Right lung (tissue), 2 donors: ENCODE measurements at regions not wholly inside any gene's neighbourhood (a gene's known extent, or its start where the extent isn't known, plus 50 kb on each side); places are given as distances from the start of the nearest gene placed in this dataset.
A peak's percentile ranks its signal among the peaks of the same experiment; 100 is the strongest.

Experiments used
- DNase-seq, 2 donors: peaks; one replicate each; pipeline ENCODE4 v3.0.0-alpha.2; 2013

DNA sequence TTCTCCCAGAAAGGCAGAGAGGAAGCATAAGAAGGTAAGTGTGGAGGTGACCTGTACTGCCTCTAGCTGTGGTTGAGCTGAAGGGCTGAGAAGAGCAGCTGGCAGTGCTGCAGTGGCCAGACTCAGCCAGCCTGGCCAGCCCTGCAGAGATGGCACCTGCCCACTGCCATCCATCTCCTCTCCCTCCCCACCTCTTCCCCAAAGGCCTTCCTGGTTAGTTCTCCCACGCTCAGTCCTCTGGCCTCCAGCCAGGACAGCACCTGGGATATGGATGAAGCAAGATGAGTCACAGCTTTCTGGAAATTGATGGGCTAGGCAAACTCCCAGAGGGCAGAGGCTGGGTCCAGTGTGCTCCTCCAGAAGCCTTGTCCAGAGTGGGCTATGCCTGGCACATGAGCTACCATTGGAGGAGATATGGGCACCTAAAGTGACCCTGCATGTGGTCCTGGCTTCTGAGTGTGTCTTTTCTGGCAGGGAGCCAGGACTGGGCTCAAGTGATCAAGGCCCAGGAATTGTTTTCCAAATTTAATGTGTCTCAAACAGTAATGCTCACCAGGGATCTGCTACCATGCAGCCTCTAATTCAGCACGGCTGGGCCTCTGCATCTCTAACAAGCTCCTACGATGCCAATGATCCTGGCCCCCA, 81.0 kb upstream of the CACUL1 start:
- DNase-seq, result no peak

GRCh38 chr10:118838364-118838763, 83.6 kb upstream of the CACUL1 start:
- DNase-seq, result no peak

GRCh38 chr10:118839348-118839747, 84.6 kb upstream of the CACUL1 start:
- no peak for DNase-seq

DNA sequence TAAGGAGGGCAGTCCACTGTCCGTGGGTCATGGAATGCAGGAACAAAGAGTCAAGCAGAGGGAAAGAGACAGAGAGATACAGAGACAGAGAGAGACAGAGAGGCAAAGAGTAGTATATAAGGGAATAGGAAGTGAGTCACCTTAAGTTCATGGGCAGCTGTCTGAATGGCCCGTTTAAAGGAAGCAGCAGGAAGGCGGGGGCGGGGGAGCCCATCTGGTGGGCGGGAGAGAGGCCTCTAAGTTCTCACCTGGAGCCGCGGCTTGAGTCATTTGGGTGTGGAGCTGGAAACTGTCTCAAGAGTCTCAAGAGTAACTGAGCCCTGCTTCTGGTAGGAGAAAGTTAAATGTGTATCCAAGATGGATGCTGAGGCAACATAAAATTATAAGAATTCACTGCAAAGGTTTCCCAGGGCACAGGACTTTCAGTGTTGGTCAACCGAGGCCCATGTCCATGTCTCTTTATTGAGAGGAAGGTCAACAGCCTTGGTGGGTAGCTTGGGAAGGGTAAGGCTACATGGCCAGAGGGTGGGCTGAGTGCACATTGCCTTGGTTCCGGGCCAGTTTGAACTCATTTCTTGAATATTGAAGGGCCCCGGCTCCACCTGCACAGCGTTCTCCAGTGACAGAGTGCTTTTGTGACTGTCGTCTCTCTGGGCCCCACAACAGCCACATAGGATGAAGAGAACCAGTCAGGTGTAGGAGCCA, 85.5 kb upstream of the CACUL1 start:
- no peak for DNase-seq

DNA sequence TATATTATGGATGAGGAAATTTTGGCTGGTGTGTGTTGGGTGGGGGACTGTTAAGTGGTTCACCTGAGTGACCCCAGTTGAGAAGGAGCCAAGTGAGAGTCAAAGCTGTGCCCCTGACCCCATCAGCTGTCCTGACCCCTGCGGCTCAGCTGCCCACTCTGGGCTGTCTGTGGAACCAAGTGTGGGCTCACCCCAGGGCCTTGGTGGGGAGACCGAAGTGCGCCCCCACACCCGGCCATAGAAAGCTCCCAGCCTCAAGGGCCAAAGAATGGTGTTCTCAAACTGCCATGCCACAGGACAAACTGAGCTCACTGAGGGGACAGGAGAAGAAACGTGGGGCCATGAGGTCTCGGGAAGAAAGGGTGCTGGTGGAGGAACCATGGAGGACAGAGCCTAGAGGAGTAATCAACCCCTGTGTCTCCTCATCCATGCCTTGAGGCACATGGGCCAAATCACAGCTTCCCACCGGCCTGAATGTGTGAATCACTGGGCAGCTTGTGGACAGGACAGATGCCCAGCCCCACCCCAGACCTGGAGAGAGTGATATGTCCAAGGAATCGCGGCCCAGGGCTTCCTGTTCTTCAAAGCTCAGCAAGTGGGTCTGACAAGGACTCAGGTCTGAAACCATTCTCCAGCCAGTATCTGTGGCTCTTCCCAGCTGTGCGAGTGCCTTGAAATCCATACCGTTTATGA, 86.2 kb upstream of the CACUL1 start:
- DNase-seq, result no peak

DNA sequence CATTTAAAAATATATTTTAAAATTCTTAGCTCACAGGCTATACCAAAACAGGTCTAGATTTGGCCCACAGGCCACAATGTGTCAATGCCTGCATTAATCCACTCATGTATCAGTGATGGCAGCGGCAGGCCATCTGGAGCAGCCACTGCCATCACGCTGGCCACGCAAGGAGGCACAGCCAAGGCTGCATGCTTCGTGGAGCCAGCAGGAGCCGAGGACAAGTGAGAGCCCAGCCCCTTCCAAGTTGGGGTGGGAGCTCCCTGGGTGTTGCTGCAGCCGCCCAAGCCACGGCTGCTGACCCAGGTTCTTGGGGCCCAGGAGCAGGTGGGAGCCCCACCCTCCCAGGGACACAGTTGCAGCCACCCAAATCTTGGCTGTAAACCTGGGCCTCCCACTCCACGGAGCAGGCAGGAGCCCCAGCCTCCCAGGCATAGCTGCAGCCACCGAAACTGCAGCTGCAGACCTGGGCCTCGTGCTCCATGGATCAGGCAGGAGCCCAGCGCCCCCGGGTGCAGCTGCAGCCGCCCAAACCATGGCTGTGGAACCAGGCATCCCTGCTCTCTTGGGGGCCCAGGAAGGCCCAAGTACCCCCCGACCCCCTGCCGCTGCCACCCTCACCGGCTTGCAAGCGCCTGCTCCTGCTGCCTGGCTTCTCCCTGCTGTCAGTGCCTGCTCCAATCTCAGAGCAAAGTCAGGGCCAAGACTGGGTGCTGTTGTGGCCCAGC, 87.3 kb upstream of the CACUL1 start:
- no peak for DNase-seq

DNA sequence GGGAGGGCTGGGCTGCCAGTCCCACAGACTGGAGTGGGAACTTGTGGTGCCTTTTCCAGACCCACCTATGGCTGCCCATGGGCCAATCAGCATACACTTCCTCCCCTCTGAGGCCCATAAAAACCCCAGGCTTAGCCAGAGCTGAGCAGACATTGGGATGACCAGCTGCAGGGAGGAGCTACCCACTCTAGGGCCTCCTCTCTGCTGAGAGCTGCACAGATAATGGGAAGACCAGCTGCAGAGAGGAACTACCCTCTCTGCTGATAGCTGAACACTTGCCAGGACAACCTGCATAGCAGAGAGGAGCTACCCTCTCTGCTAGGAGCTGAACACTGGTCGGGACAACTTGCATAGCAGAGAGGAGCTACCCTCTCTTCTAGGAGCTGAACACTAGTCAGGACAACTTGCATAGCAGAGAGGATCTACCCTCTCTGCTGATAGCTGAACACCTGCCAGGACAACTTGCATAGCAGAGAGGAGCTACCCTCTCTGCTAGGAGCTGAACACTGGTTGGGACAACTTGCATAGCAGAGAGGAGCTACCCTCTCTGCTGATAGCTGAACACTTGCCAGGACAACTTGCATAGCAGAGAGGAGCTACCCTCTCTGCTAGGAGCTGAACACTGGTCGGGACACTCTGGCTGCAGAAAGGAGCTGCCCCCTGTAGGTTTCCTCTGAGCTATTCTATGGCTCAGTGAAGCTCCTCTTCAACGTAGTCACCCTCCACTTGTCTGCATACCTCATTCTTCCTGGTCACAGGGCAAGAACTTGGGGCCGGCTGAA, 88.3 kb upstream of the CACUL1 start:
- no peak for DNase-seq

DNA sequence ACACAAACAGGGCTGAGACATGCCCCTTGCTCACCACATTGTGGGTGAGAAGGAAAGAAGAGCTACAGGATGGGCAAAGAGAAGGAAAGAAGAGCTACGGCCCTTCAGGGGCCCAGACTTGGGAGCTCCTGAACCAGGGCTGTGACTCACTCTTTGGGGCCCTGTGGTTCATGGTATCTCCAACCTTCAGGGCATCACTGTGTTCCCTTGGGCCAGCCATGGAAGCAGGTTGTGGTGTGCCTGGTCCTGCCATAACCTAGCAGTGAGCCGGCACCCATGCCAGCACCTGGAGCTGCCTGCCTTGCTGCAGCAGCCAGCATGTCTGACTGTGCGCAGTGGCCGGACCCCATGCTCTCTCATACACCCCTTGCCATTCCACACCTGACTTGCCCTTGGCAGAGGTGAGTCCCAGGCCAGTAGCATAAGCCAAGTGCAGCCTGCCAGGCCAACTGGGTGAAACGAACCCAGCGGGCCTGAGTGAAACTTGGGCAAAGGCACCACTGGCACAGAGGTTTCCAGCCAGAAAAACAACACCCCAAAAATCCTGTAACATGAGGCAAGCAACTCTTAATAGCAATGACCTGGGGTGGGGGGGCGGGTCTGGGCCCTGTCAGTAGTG, 89.0 kb upstream of the CACUL1 start:
- DNase-seq, result no peak

GRCh38 chr10:118844731-118845521, 90.2 kb upstream of the CACUL1 start:
- DNase-seq, result no peak

DNA sequence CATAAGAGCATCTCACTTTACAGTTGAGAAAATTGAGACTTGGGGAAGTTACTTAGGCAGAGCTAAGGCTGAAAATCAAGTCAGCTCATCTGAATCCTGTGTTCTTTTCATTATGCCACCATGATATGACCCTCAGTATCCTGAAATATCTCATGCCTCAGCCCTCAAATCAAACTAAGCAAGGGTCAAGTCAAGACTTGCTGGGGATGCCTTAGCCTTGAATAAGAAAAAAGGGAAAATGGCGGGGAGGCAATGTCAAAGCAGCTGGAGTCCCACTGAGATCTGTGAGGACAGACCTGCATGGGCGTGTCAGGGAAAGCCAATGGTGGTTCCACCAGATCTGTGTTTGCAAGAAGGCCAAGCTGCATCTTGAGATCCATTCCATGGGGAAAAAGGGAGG, 91.0 kb upstream of the CACUL1 start:
- DNase-seq, result no peak

- DNase-seq, result no peak
These were observed 95.8 kb upstream of the CACUL1 start for GRCh38 chr10:118850418-118851061.

DNA sequence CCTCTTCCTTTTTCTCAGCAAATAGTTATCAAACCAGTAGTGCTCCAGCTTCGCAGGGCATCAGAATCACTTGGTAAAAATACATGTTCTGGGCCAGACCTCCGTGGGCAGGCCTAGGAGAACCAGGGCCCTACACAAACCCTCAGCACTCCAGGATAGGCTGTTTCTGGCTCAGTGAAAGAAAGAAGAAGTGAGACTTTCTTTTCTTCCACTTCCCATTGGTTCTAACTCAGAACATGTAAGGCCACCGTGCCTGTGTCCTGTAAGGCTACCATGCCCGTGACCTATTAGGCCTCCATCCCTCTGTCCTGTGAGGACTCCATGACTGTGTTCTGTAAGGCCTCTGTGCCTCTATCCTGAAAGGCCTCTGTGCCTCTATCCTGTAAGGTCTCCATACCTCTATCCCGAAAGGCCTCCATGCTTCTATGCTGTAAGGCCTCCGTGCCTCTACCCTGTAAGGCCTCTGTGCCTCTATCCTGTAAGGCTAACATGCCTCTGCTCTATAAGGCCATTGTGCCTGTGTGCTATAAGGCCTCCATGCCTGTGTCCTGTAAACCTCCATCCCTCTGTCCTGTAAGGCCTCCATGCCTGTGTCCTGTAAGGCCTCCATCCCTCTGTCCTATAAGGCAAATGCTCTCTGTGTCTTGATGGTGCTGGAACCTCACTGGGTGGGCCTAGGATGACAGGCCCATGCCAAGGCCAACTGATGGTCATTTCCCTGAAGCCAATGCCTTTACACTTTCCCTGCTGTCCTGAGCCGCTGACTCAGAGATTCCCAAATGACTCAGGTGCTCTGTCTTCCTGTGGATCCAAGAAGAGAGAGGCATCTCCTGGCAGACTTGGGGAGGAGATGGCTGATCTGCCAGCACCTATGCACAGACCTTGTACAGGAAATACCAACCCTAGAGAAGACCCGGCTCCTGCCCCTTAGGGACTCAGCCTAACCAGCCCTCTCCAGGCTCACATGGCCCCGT, 96.6 kb upstream of the CACUL1 start:
- no peak for DNase-seq

DNA sequence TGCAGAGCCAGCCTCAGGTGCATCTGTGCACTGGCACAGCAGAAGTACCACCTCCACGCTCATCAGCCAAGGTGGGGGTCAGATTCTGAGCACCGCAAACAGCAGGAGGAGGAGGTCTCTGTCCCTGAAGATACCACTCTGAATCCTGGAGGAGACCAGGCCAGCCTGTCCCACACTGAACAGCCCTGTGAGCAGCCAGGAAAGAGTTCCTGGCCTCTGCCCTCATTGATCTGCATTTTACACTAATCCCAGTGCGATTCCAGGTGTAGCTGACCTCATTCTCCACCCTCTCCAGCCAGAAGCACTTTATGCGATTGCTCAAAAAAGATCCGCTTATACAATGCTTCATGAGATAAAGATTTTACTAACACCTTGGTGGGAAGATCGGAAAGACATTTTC, 99.1 kb upstream of the CACUL1 start:
- no peak for DNase-seq

DNA sequence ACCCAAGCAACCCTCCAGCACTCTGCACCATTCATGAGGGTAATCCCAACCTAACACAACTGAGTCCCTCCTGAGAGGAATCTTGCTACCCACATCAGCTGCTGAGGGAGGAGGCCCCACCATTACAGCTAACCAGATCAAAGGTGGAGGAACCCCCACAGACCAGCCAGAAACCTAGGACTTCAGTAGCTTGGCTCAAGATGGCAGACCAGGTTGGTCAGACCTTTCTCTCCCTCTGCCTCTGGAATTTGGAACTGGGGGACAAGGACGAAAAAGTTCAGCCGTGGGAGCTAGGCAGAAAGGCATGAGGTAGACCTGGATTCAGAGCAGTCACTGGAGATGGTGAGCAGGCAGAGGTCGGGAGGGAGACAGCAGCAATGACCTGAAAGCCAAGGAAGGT, 101.3 kb upstream of the CACUL1 start:
- DNase-seq, result no peak

GRCh38 chr10:118865998-118866693, 111.4 kb upstream of the CACUL1 start:
- DNase-seq, result peak; percentile 67 to 70

DNA sequence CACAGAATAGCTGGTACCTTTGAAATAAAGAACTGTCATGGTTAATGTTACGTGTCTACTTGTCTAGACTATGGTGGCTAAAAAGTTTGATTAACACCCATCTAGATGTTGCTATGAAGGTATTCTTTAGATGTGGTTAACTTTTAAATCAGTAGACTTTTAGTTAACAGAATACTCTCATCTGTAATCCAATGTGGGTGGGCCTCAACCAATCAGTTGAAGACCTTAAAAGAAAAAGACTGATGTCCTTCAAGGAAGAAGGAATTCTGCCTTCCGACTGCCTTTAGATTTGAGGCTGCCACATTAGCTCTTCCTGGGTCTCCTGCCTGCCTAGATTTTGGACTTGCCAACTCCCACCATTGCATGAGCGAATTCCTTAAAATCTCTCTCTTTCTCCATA, 113.0 kb upstream of the CACUL1 start:
- DNase-seq, result no peak

GRCh38 chr10:118868589-118868988, 113.8 kb upstream of the CACUL1 start:
- no peak for DNase-seq
